ENCODE measurements at regions not wholly inside any gene's neighbourhood (a gene's known extent, or its start where the extent isn't known, plus 50 kb on each side); places are given as distances from the start of the nearest gene placed in this dataset.

DNA sequence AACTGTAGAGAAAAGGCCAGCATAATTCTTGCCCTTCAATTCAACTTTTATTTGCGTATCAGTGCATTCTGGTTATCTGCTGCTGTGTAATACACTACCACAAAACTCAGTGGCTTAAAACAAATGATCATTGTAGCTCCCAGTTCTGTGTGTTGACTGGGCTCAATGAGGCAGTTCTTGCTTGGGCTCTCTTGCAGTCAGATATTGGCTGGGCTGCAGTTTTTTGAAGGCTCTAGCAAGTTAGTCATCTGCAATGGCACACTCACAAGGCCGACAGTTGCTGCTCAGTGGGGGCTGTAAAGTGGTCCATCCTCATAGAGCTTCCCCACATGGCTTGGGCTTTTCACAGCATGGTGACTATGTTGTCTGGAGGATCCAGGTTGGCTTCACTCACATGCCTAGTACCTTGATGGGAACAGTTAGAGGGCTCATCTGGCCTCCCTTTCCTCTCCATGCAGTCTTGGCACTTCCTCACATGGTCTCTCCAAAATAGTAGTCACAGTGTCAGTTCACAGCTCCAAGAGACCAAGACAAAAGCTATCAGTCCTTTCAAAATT, 110.6 kb upstream of the TNP1 start:
- BruUV-seq (replicated peaks): no TSS peak

DNA sequence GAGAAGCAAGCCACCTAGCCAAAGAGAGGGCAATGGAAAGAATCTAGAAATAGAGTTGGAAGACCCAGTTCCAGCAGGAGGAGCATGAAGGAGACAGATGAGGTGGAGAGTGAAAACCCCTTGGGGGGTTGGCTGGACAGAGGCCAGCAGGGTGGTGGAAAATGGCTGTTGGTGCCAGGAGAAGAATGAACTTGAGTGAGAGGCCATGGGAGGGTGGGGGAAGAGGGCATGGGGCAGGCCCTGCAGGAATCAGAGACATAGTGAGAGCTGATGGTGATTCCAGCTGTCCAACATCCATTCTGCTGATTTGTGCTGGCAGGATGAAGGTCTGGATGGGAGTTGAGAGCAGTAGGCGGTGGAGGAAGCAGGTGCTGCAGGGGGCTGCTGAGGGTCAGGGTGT, 108.0 kb upstream of the TNP1 start:
- H4K20me1 ChIP-seq (ENCODE audit: insufficient read depth, low read length): no peaks in the 10 kb centered on the region
- H3K4me3 ChIP-seq (ENCODE audit: low read depth, low read length, poor library complexity, severe bottlenecking): no peak overlapping the region
- H3K9me2 ChIP-seq (ENCODE audit: insufficient read depth, low read length): no peaks in the 10 kb centered on the region
- TF ChIP-seq, protein P1, sequence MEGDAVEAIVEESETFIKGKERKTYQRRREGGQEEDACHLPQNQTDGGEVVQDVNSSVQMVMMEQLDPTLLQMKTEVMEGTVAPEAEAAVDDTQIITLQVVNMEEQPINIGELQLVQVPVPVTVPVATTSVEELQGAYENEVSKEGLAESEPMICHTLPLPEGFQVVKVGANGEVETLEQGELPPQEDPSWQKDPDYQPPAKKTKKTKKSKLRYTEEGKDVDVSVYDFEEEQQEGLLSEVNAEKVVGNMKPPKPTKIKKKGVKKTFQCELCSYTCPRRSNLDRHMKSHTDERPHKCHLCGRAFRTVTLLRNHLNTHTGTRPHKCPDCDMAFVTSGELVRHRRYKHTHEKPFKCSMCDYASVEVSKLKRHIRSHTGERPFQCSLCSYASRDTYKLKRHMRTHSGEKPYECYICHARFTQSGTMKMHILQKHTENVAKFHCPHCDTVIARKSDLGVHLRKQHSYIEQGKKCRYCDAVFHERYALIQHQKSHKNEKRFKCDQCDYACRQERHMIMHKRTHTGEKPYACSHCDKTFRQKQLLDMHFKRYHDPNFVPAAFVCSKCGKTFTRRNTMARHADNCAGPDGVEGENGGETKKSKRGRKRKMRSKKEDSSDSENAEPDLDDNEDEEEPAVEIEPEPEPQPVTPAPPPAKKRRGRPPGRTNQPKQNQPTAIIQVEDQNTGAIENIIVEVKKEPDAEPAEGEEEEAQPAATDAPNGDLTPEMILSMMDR (conservative IDR thresholded peaks at IDR 0.05; ENCODE audit: low read length): no peak
- TF ChIP-seq EZH2phosphoT487 (IDR thresholded peaks at IDR 0.05; ENCODE audit: borderline replicate concordance, low read depth, low read length): no peak
- intact Hi-C loops (cut with micrococcal nuclease; ENCODE audit: unreplicated experiment): no loop called here
- no peak overlapping the region for H2AFZ ChIP-seq (ENCODE audit: low read length)
- no peaks in the 10 kb centered on the region for H3K4me1 ChIP-seq (ENCODE audit: insufficient read depth, low read length, poor library complexity, severe bottlenecking)
- no peaks in the 10 kb centered on the region for H3K36me3 ChIP-seq (ENCODE audit: insufficient read depth, low read length)
- no peak overlapping the region for H3K27ac ChIP-seq (ENCODE audit: low read depth, low read length, poor library complexity, severe bottlenecking)
- no peaks in the 10 kb centered on the region for H3K9me3 ChIP-seq (ENCODE audit: low read length)
- ChIA-PET CTCF (ENCODE audit: unreplicated experiment) (no interaction called here), POLR2A (no interaction called here)
- BruUV-seq (replicated peaks): no TSS peak
- no peak for DNase-seq (ENCODE audit: low spot score)
- no peak overlapping the region for H3K4me2 ChIP-seq (ENCODE audit: low read length)
- no peaks in the 10 kb centered on the region for H3K79me2 ChIP-seq (ENCODE audit: insufficient read depth, low read depth, low read length)

More for the DNA sequence above, 110.6 kb upstream of the TNP1 start:
- Histone ChIP-seq H3K79me2 (ENCODE audit: insufficient read depth, low read depth, low read length) (no peaks in the 10 kb centered on the region), H3K27ac (ENCODE audit: low read depth, low read length, poor library complexity, severe bottlenecking) (no peak overlapping the region), H3K4me1 (ENCODE audit: insufficient read depth, low read length, poor library complexity, severe bottlenecking) (no peaks in the 10 kb centered on the region), H3K9me2 (ENCODE audit: insufficient read depth, low read length) (no peaks in the 10 kb centered on the region), H3K36me3 (ENCODE audit: insufficient read depth, low read length) (no peaks in the 10 kb centered on the region), H2AFZ (ENCODE audit: low read length) (no peak overlapping the region), H4K20me1 (ENCODE audit: insufficient read depth, low read length) (no peaks in the 10 kb centered on the region), H3K4me2 (ENCODE audit: low read length) (no peak overlapping the region), H3K4me3 (ENCODE audit: low read depth, low read length, poor library complexity, severe bottlenecking) (no peak overlapping the region), H3K9me3 (ENCODE audit: low read length) (no peaks in the 10 kb centered on the region)
- ChIA-PET CTCF (ENCODE audit: unreplicated experiment) (no interaction called here), POLR2A (no interaction called here)
- no peak for DNase-seq (ENCODE audit: low spot score)
- intact Hi-C loops (cut with micrococcal nuclease; ENCODE audit: unreplicated experiment): no loop called here
- TF ChIP-seq, protein P1 (conservative IDR thresholded peaks at IDR 0.05; ENCODE audit: low read length): no peak
- TF ChIP-seq EZH2phosphoT487 (IDR thresholded peaks at IDR 0.05; ENCODE audit: borderline replicate concordance, low read depth, low read length): no peak

DNA sequence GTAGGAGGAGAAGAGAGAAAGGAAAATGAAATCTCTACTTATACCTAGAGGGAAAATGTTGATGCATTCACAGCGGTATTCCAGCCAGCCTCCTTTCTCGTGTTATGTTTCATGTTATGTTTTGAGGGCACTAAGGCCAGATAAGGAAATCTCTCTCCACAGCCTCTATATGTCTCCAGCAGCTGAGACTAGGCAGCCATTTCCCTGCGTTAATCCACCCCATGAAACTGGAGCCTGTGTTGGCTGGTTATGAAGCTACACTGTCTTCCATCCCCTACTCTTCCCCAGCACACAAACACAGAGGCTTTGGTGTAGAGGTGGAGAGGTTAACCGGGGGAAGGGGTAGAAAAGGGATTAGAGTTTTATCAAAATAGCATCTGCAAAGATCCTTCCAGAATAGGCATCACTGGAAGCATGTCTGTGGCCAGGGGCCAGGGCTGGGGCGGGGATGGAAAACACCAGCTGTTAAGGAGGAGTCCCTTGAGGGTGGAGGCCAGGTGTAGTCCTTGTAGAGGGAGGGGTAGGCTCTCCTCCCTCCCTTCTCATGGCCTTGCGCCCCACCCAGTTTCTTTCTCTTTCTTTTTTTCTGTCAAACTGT, 100.9 kb upstream of the TNP1 start:
- no peak for DNase-seq (ENCODE audit: low spot score)
- intact Hi-C loops (cut with micrococcal nuclease; ENCODE audit: unreplicated experiment): no loop called here
- H3K27ac ChIP-seq (ENCODE audit: low read depth, low read length, poor library complexity, severe bottlenecking): no peak overlapping the region
- H3K36me3 ChIP-seq (ENCODE audit: insufficient read depth, low read length): no peaks in the 10 kb centered on the region
- H3K9me3 ChIP-seq (ENCODE audit: low read length): no peaks in the 10 kb centered on the region
- ChIA-PET CTCF (ENCODE audit: unreplicated experiment) (no interaction called here), POLR2A (interaction anchor here (0.7 kb wide), 1 partner anchor 15 kb away, joined by 3 read pairs; no protein-coding TSS in a partner anchor)
- H2AFZ ChIP-seq (ENCODE audit: low read length): no peak overlapping the region
- no peaks in the 10 kb centered on the region for H3K79me2 ChIP-seq (ENCODE audit: insufficient read depth, low read depth, low read length)
- no peak overlapping the region for H3K4me3 ChIP-seq (ENCODE audit: low read depth, low read length, poor library complexity, severe bottlenecking)
- BruUV-seq (replicated peaks): no TSS peak
- no peak overlapping the region for H3K4me2 ChIP-seq (ENCODE audit: low read length)
- TF ChIP-seq, protein P1 (conservative IDR thresholded peaks at IDR 0.05; ENCODE audit: low read length): no peak
- TF ChIP-seq EZH2phosphoT487 (IDR thresholded peaks at IDR 0.05; ENCODE audit: borderline replicate concordance, low read depth, low read length): no peak
- no peaks in the 10 kb centered on the region for H3K9me2 ChIP-seq (ENCODE audit: insufficient read depth, low read length)
- H4K20me1 ChIP-seq (ENCODE audit: insufficient read depth, low read length): no peaks in the 10 kb centered on the region
- H3K4me1 ChIP-seq (ENCODE audit: insufficient read depth, low read length, poor library complexity, severe bottlenecking): no peaks in the 10 kb centered on the region
